ENCODE measurements at regions not wholly inside any gene's neighbourhood (a gene's known extent, or its start where the extent isn't known, plus 50 kb on each side); places are given as distances from the start of the nearest gene placed in this dataset.
A peak's percentile ranks its signal among the peaks of the same experiment; 100 is the strongest.

GRCh38 chr12:124631681-124632256 is 64.4 kb upstream of the NCOR2 start:
- TF ChIP-seq CTCF (IDR thresholded peaks at IDR 0.05) = no peak
- Histone ChIP-seq H3K27me3 (no peaks in the 10 kb centered on the region), H3K4me3 (no peak overlapping the region), H3K4me1 (peaks cover 3 to 14% of the 10 kb centered on the region in 2 donors), H3K36me3 (no peaks in the 10 kb centered on the region), H3K27ac (no peak overlapping the region), H3K9me3 (no peaks in the 10 kb centered on the region)
- intact Hi-C loops (cut with DNase I) = no loop called here
- DNase-seq (ENCODE audit: low spot score in 2 of 2) = no peak

GRCh38 chr12:124630791-124631313 is 63.4 kb upstream of the NCOR2 start:
- no peaks in the 10 kb centered on the region for H3K9me3 ChIP-seq
- H3K36me3 ChIP-seq = no peaks in the 10 kb centered on the region
- peaks cover 10 to 16% of the 10 kb centered on the region in 2 donors for H3K4me1 ChIP-seq
- intact Hi-C loops (cut with DNase I) = no loop called here
- TF ChIP-seq CTCF (IDR thresholded peaks at IDR 0.05) = no peak
- H3K27ac ChIP-seq = no peak overlapping the region
- no peak overlapping the region for H3K4me3 ChIP-seq
- DNase-seq (ENCODE audit: low spot score in 2 of 2) = no peak
- H3K27me3 ChIP-seq = no peaks in the 10 kb centered on the region

- H3K4me1 ChIP-seq = peaks cover 12 to 22% of the 10 kb centered on the region in 2 donors
- intact Hi-C loops (cut with DNase I) = loop anchor here (5.0 kb wide), 1 partner anchor 67 kb away; no protein-coding TSS in a partner anchor
- H3K36me3 ChIP-seq = no peaks in the 10 kb centered on the region
- no peaks in the 10 kb centered on the region for H3K27me3 ChIP-seq
- TF ChIP-seq CTCF (IDR thresholded peaks at IDR 0.05) = no peak
- peak overlapping the region; percentile 34 to 44 for H3K27ac ChIP-seq
- H3K9me3 ChIP-seq = no peaks in the 10 kb centered on the region
- no peak overlapping the region for H3K4me3 ChIP-seq
- DNase-seq (ENCODE audit: low spot score in 2 of 2) = no peak
Measured at GRCh38 chr12:124629789-124630480, 62.5 kb upstream of the NCOR2 start.

- Histone ChIP-seq H3K36me3 (no peaks in the 10 kb centered on the region), H3K27ac (peak overlapping the region in 1 of 2 donors; percentile 44), H3K9me3 (no peaks in the 10 kb centered on the region), H3K27me3 (no peaks in the 10 kb centered on the region), H3K4me1 (peaks cover 12 to 22% of the 10 kb centered on the region in 2 donors), H3K4me3 (no peak overlapping the region)
- TF ChIP-seq CTCF (IDR thresholded peaks at IDR 0.05) = no peak
- no peak for DNase-seq (ENCODE audit: low spot score in 2 of 2)
- intact Hi-C loops (cut with DNase I) = loop anchor here (5.0 kb wide), 1 partner anchor 68 kb away; no protein-coding TSS in a partner anchor
Measured at GRCh38 chr12:124629117-124629516, 61.7 kb upstream of the NCOR2 start.

- Histone ChIP-seq H3K4me1 (peaks cover 12 to 22% of the 10 kb centered on the region in 2 donors), H3K4me3 (no peak overlapping the region), H3K9me3 (no peaks in the 10 kb centered on the region), H3K27me3 (no peaks in the 10 kb centered on the region), H3K36me3 (no peaks in the 10 kb centered on the region), H3K27ac (no peak overlapping the region)
- intact Hi-C loops (cut with DNase I) = loop anchor here (5.0 kb wide), 1 partner anchor 69 kb away; no protein-coding TSS in a partner anchor
- DNase-seq (ENCODE audit: low spot score in 2 of 2) = no peak
- TF ChIP-seq CTCF (IDR thresholded peaks at IDR 0.05) = no peak
Measured at GRCh38 chr12:124627956-124628355, 60.5 kb upstream of the NCOR2 start.
